ENCODE measurements at regions not wholly inside any gene's neighbourhood (a gene's known extent, or its start where the extent isn't known, plus 50 kb on each side); places are given as distances from the start of the nearest gene placed in this dataset.

DNA sequence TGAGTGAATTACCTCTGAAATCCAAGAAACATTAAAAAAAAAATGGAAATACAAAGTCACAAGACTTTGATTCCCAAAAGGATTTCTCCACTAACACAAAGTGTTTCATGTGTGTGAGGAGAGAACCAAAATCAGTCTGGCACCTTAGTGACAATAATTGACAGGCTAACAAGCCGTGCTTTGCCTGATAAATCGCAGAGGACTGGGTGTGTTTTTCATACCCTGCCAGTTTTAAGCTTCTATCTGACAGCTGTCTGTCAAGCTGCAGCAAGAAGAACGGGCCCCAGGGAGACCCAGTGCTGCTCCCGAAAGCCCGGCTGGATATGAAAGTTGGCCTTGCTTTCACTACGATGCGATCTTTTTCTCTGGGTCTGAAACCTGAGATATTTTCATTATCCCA is 101.6 kb upstream of the KCNK2 start:
- H3K4me2 ChIP-seq = no peak overlapping the region
- H3K4me3 ChIP-seq (IDR thresholded peaks at IDR 0.05; ENCODE audit: insufficient read depth, low read depth, low read length) = no peak overlapping the region
- H3K9ac ChIP-seq = no peak overlapping the region
- no peak overlapping the region for H2AFZ ChIP-seq (ENCODE audit: low read depth)
- H3K27me3 ChIP-seq (ENCODE audit: insufficient read depth, low read depth) = no peaks in the 10 kb centered on the region
- TF ChIP-seq, protein P1, sequence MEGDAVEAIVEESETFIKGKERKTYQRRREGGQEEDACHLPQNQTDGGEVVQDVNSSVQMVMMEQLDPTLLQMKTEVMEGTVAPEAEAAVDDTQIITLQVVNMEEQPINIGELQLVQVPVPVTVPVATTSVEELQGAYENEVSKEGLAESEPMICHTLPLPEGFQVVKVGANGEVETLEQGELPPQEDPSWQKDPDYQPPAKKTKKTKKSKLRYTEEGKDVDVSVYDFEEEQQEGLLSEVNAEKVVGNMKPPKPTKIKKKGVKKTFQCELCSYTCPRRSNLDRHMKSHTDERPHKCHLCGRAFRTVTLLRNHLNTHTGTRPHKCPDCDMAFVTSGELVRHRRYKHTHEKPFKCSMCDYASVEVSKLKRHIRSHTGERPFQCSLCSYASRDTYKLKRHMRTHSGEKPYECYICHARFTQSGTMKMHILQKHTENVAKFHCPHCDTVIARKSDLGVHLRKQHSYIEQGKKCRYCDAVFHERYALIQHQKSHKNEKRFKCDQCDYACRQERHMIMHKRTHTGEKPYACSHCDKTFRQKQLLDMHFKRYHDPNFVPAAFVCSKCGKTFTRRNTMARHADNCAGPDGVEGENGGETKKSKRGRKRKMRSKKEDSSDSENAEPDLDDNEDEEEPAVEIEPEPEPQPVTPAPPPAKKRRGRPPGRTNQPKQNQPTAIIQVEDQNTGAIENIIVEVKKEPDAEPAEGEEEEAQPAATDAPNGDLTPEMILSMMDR (conservative IDR thresholded peaks at IDR 0.05; ENCODE audit: low read depth, low read length) = no peak
- H3K79me2 ChIP-seq (ENCODE audit: insufficient read depth, low read depth) = no peaks in the 10 kb centered on the region
- no peaks in the 10 kb centered on the region for H3K36me3 ChIP-seq (ENCODE audit: insufficient read depth)
- no peaks in the 10 kb centered on the region for H4K20me1 ChIP-seq (ENCODE audit: insufficient read depth)
- no peaks in the 10 kb centered on the region for H3K4me1 ChIP-seq (ENCODE audit: low read depth, poor library complexity, severe bottlenecking)
- no peak overlapping the region for H3K27ac ChIP-seq

DNA sequence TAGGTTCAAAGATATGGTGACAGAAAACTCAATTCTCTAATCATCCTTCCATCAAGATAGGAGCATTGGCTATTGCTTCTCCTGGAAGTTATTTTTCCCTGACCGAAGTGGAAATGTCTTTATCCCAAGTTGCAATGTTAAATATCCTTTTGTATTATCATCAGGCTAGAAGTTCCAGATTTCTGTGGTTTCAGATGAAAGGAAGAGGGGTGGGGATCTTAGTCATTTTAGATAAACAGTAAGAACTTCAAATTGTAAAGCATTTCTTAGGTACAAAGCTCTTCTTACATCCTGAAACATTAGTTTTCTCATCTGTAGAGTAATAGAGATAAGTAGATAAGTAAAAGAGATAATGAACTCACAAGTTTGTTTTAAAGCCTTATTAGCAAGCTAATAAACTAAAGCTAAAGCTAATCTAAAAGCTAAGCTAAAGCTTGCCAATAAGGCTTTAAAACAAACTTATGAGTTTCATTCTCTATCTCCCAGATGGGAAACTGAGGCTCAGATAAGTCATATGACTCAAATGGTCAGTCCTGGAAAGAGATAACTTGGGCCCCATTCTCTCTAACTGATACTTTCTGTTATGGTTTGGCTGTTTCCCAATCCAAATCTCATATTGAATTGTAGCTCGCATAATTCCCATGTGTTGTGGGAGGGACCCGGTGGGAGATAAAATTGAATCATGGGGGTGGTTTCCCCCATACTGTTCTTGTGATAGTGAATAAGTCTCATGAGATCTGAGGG is 99.2 kb upstream of the KCNK2 start:
- H3K4me3 ChIP-seq (IDR thresholded peaks at IDR 0.05; ENCODE audit: insufficient read depth, low read depth, low read length) = no peak overlapping the region
- no peaks in the 10 kb centered on the region for H3K36me3 ChIP-seq (ENCODE audit: insufficient read depth)
- H4K20me1 ChIP-seq (ENCODE audit: insufficient read depth) = no peaks in the 10 kb centered on the region
- no peaks in the 10 kb centered on the region for H3K4me1 ChIP-seq (ENCODE audit: low read depth, poor library complexity, severe bottlenecking)
- H3K27me3 ChIP-seq (ENCODE audit: insufficient read depth, low read depth) = no peaks in the 10 kb centered on the region
- H3K27ac ChIP-seq = no peak overlapping the region
- no peak overlapping the region for H2AFZ ChIP-seq (ENCODE audit: low read depth)
- no peak overlapping the region for H3K4me2 ChIP-seq
- H3K79me2 ChIP-seq (ENCODE audit: insufficient read depth, low read depth) = no peaks in the 10 kb centered on the region
- H3K9ac ChIP-seq = no peak overlapping the region
- TF ChIP-seq, protein P1 (conservative IDR thresholded peaks at IDR 0.05; ENCODE audit: low read depth, low read length) = no peak

DNA sequence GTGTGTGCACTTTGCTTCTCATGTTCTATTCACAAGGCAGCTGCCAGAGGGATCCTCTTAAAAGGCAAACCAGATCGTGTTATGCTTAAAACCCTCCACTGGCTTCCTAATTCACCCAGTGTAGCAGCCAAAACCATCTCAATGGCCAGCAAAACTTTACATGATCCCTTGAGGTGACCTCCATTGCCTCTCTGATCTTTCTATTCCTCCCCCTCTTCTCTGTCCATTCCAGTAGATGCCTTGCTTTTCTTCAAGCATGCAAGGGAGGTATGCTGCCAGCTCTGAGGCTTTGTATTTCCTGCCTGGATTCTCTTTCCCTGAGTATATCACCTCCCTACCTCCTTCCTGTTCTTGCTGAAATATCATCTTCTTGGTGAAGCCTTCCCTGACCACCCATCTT is 93.2 kb upstream of the KCNK2 start:
- Histone ChIP-seq H2AFZ (ENCODE audit: low read depth) (no peak overlapping the region), H3K27ac (no peak overlapping the region), H3K27me3 (ENCODE audit: insufficient read depth, low read depth) (no peaks in the 10 kb centered on the region)

DNA sequence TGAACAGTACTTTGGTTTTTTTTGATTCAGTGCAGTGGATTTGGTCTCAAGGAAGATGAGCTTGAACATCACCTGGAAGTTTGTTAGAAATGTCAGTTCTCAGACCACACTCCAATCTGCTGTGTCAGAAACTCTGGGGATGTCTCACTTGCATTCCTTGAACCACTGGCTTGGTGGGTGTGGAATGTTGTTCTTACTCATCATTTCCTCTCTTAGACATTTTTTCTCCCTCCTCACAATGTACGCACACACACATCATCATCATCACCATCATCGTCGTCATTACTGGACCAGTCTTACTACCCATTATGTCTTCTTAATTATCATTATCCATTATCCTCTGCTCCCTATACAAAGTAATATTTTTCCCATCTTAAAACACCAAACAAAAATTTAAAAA is 91.9 kb upstream of the KCNK2 start:
- H3K36me3 ChIP-seq (ENCODE audit: insufficient read depth) = no peaks in the 10 kb centered on the region
- H3K9ac ChIP-seq = no peak overlapping the region
- no peak overlapping the region for H3K4me2 ChIP-seq
- no peak overlapping the region for H3K4me3 ChIP-seq (IDR thresholded peaks at IDR 0.05; ENCODE audit: insufficient read depth, low read depth, low read length)
- no peak overlapping the region for H2AFZ ChIP-seq (ENCODE audit: low read depth)
- H3K27me3 ChIP-seq (ENCODE audit: insufficient read depth, low read depth) = no peaks in the 10 kb centered on the region
- H3K4me1 ChIP-seq (ENCODE audit: low read depth, poor library complexity, severe bottlenecking) = no peaks in the 10 kb centered on the region
- H4K20me1 ChIP-seq (ENCODE audit: insufficient read depth) = no peaks in the 10 kb centered on the region
- no peak overlapping the region for H3K27ac ChIP-seq
- H3K79me2 ChIP-seq (ENCODE audit: insufficient read depth, low read depth) = no peaks in the 10 kb centered on the region
- TF ChIP-seq, protein P1 (conservative IDR thresholded peaks at IDR 0.05; ENCODE audit: low read depth, low read length) = no peak

More for the DNA sequence above, 93.2 kb upstream of the KCNK2 start:
- H4K20me1 ChIP-seq (ENCODE audit: insufficient read depth) = no peaks in the 10 kb centered on the region
- no peaks in the 10 kb centered on the region for H3K36me3 ChIP-seq (ENCODE audit: insufficient read depth)
- H3K9ac ChIP-seq = no peak overlapping the region
- H3K79me2 ChIP-seq (ENCODE audit: insufficient read depth, low read depth) = no peaks in the 10 kb centered on the region
- TF ChIP-seq, protein P1 (conservative IDR thresholded peaks at IDR 0.05; ENCODE audit: low read depth, low read length) = no peak
- no peak overlapping the region for H3K4me2 ChIP-seq
- H3K4me3 ChIP-seq (IDR thresholded peaks at IDR 0.05; ENCODE audit: insufficient read depth, low read depth, low read length) = no peak overlapping the region
- no peaks in the 10 kb centered on the region for H3K4me1 ChIP-seq (ENCODE audit: low read depth, poor library complexity, severe bottlenecking)
